AG08395 (cell line): ENCODE measurements at regions not wholly inside any gene's neighbourhood (a gene's known extent, or its start where the extent isn't known, plus 50 kb on each side); places are given as distances from the start of the nearest gene placed in this dataset.

Source experiments
- DNase-seq: peaks from one replicate; pipeline ENCODE4 v3.0.0; 2012; ENCODE audit warnings: mixed read lengths, low spot score

GRCh38 chr15:37165395-37165794 is 65.0 kb upstream of the MEIS2 start:
- DNase-seq, result no peak

DNA sequence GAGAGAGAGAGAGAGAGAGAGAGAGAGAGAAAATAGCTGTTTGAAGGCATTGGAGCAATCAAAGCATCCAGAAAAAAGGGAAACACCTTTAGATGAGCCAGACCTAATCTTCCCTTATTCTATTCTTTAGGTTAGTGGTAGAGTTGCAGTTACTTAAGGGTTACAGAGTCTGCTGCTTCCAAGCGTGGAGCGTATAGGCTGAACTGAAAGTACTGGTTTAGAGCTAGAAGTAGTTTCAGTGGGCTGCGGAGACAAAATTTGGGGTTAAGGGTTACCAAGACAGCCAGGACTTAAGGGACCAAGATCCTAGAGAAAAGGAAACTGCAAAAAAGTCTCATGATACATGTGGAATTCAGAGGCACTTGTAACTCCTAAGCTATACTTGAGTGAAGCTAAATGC is 66.1 kb upstream of the MEIS2 start:
- DNase-seq, result no peak

DNA sequence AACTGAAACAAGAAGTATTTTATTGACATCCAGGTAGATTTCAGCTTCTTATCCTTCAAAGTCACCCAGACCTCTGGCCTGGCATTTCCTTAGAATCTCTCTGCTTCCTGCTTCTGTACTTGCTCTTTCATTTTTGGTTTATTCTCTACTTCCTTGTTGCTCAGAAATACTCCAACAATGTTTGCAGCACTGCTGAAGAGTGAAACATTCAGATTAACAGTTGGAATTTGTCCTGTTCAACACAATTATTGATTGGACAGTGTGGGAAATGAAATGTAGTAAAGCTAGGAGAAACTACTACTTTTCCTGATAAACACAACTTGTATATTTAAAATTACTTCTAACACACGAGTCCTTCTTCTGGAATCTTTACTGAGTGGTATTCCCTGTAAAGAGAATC is 81.0 kb upstream of the MEIS2 start:
- no peak for DNase-seq

GRCh38 chr15:37199545-37199944 is 99.2 kb upstream of the MEIS2 start:
- no peak for DNase-seq

DNA sequence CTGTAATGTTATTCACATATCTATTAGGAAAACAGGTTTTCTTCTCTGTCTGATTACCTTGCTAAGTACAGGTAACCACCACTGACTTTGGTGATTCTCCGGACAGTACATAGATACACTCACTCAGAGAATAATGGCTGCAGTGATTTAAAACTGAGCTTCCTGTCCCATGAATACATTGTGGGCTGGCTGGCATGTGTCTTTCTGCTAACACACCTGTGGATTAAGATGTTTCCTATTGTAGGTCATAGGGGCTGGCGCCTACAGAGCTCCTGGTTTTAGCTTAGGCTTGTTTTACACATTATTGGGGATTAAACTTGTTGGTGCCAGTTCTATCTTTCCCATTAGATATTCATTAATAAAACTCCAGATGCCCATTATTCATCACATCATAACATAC is 102.7 kb upstream of the MEIS2 start:
- no peak for DNase-seq

DNA sequence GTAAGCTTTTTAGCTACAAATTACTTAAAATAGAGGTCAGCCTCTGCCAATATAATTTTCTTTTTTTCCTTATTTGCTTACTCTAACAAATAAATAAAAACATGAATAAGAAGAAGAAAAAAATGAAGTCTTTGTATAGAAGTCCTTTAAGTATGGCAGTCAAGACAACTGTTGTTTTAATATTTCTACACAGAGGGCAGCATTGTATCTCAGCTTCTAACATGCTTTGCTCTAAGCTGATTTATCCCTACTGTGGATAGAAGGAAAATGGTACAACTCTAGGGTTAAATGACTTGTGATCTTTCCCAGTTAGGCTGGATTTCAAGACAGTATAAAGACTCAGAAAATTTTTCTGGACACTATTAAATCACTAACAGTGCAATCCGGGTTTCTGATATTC is 104.3 kb upstream of the MEIS2 start:
- no peak for DNase-seq

DNA sequence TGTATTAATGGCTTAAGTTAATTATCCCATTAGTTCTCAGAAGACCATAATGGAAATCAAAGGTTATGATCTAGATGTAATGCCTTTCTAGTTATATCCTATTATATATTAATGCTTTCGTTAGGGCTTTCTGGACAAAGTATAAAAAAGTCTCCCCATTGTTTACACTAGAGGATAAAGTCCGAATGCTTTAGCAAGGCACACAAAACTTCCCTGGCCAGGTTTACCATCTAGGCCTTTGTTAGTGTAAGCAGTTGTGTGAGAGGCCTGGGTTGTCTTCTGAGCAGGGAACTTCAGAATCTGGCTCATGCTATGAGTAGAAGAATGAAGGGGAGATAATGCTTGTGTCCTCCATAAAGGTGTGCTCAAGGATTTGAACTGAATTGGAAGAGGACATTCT is 106.3 kb upstream of the MEIS2 start:
- no peak for DNase-seq

- DNase-seq, result no peak
These were observed 108.0 kb upstream of the MEIS2 start for GRCh38 chr15:37208146-37209040.

- DNase-seq, result no peak
These were observed 108.7 kb upstream of the MEIS2 start for GRCh38 chr15:37209041-37209363.

- DNase-seq, result no peak
These were observed 117.2 kb upstream of the MEIS2 start for GRCh38 chr15:37217567-37217966.

- DNase-seq, result no peak
These were observed 118.1 kb upstream of the MEIS2 start for GRCh38 chr15:37218351-37218916.

DNA sequence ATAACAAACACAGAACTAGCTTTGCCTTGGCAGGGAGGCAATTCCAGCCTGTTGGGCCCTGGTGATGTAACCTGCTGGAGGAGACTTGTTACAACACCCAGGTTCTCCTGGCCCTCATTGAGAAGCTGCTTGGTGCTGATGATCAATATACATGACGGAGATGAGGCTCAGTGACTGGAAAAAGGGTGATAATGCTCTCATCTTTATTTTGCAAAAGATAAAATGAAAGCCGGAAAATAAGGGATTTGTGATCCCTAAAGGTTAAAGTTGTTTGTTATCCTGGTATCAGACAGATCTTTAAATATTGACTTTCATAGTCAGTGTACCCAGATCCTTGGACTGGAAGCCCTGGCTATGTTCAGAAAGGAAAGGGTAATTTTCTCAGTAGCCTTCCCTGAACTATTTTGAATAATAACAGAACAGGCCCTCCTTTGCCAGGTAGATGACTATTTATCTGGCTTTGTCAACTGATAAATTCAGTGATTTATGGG is 118.9 kb upstream of the MEIS2 start:
- DNase-seq, result no peak

GRCh38 chr15:37220949-37221670 is 120.8 kb upstream of the MEIS2 start:
- DNase-seq, result no peak

DNA sequence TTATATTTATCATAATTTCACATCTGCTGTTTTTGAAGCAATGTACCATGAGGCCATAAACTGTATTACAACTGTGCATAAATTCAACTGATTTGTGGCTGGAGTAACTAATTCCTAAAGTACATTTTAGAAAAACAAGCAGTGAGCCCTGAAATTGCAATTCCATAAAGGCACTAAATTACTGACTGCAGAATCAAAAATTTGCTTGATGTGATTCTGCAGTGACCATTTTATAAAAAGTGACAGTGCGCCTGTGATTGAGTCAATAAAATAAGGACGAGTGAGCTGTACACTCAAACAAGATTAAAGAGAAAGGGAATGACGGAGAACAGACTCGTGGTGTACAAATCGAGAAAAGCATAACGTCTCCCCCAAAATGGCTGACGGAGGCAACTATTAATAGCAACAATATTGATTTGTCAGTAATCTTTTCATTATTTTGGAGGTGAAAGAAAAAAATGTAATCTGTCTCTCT is 121.4 kb upstream of the MEIS2 start:
- DNase-seq, result no peak

GRCh38 chr15:37223089-37223488 is 122.7 kb upstream of the MEIS2 start:
- DNase-seq, result no peak

GRCh38 chr15:37229855-37230619 is 129.7 kb upstream of the MEIS2 start:
- DNase-seq, result no peak

- DNase-seq, result no peak
These were observed 145.0 kb upstream of the MEIS2 start for GRCh38 chr15:37245358-37245757.

DNA sequence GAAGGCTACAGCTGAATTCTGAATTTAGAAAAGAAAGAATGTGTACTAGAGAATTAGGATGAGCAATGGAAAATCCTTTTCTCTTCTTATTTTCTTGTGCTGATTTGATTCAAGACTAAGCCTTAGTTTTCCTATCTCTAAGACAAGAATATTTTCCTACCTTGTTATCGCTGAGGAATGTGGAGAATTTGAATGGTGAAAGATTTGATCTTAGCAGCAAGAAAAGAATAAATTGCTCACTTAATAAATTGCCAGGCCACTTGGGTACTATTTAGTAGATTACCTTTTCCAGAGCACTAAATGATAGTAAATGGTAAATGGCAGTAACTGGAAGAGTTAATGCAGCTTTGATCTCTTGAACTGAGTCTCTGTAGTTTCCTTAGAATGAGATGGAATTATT is 145.7 kb upstream of the MEIS2 start:
- no peak for DNase-seq

DNA sequence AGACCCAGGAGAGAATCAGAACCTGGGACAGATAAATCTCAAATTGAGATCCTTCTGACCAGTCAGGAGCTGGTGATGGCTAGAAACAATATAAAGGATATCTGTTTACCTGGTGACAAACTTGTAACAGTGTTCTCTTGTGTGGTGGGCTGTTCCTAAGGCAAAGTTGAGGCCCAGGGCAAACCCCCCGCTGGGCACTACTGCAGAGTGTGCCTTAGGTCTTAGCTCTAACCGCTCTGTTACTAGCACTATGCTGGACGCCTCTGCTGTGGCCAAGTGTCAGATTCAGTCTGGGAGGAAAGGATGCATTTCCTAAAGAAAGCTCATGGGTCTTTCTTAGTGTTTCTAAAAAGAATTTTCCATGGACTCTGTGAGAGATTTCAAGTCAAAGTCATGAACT is 146.5 kb upstream of the MEIS2 start:
- DNase-seq, result no peak

DNA sequence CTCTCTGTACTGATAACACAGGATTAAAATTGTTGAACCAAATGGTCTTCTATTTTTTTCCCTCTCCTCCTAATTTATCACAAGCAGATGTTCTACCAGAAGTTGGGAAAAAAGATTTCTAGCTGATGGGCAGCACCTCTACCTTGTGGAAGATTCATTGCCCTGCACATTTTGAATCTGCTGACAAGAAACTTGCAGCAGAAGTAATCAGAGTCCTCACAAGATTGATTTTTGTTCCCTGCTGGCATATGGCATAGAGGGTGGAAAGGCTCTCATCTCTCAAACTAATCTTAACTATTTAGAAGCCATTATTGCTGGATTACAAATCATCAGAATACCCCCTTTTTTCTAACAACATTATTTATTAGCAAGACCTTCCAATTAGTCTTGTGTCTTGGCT is 148.9 kb upstream of the MEIS2 start:
- no peak for DNase-seq

DNA sequence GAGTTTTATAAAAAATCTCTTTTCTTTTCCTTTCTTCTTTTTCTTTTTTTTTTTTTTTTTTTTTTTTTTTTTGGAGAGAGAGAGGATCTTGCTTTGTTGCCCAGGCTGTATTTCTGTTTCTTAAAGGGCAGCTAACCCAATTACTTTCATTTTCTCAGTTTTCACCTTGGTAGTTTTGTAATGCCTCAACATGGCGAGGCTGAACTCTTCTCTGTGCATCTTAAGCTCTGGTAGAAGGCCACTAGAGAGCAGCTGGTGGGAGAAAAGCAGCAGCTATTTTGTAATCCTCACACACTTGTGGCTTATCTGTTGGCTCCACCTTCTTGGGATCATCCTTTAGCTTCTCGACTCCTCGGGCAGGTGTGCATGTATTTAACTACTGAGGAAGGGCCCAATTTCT is 152.2 kb upstream of the MEIS2 start:
- no peak for DNase-seq

DNA sequence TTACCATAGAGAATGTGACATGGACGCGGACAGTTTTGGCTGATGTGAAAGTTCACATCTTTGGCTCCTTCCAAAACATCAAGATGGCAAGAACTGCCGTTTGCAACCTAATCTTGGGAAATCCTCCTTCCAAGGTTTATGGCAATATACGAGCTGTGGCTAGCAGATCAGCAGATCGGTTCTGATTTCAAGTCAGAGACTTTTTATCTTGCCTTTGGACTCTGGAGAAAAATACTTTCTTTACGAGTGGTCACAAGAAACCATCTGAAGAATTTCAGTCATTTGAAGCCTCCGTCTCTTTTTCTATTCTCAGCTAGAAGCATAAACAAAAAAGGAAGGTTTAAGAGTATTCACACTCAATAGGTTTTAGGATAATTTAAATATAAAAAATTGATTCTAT is 153.5 kb upstream of the MEIS2 start:
- DNase-seq, result no peak
